OCI-LY7 (cell line): ENCODE measurements at regions not wholly inside any gene's neighbourhood (a gene's known extent, or its start where the extent isn't known, plus 50 kb on each side); places are given as distances from the start of the nearest gene placed in this dataset.

Source experiments
- CTCF ChIP-seq: fragments of 200-600 bp; sonication (generic); conservative IDR thresholded peaks from 2 replicates; pipeline ENCODE4 v1.5.1; 2014; ENCODE audit warnings: mild to moderate bottlenecking, antibody characterized with exemption, low read length, moderate library complexity, mixed read lengths
- EZH2phosphoT487 ChIP-seq: fragments of 200-600 bp; sonication (generic); IDR thresholded peaks from 2 replicates; pipeline ENCODE4 v1.6.1; 2018; ENCODE audit warnings: low read depth, borderline replicate concordance, mild to moderate bottlenecking, mixed run types, antibody characterized with exemption, low read length, moderate library complexity, mixed read lengths

GRCh38 chr4:101512416-101512815, 165.1 kb upstream of the PPP3CA start:
- TF ChIP-seq CTCF (no peak), EZH2phosphoT487 (no peak)
